ENCODE measurements at regions not wholly inside any gene's neighbourhood (a gene's known extent, or its start where the extent isn't known, plus 50 kb on each side); places are given as distances from the start of the nearest gene placed in this dataset.

GRCh38 chr3:117160176-117160575 is 450.6 kb downstream of the TUSC7 start:
- no peak overlapping the region for H3K4me3 ChIP-seq (ENCODE audit: low read depth, low read length)
- no peak for TF ChIP-seq CTCF (conservative IDR thresholded peaks at IDR 0.05; ENCODE audit: low read depth, low read length)
- DNase-seq (ENCODE audit: low read depth) = no peak

- no peak for TF ChIP-seq CTCF (conservative IDR thresholded peaks at IDR 0.05; ENCODE audit: low read depth, low read length)
- no peak overlapping the region for H3K4me3 ChIP-seq (ENCODE audit: low read depth, low read length)
- no peak for DNase-seq (ENCODE audit: low read depth)
Observed at GRCh38 chr3:117161816-117162215, 452.2 kb downstream of the TUSC7 start.

GRCh38 chr3:117165176-117165575 is 455.6 kb downstream of the TUSC7 start:
- no peak for DNase-seq (ENCODE audit: low read depth)
- no peak overlapping the region for H3K4me3 ChIP-seq (ENCODE audit: low read depth, low read length)
- no peak for TF ChIP-seq CTCF (conservative IDR thresholded peaks at IDR 0.05; ENCODE audit: low read depth, low read length)

GRCh38 chr3:117165601-117166051 is 456.0 kb downstream of the TUSC7 start:
- no peak for DNase-seq (ENCODE audit: low read depth)
- TF ChIP-seq CTCF (conservative IDR thresholded peaks at IDR 0.05; ENCODE audit: low read depth, low read length) = no peak
- H3K4me3 ChIP-seq (ENCODE audit: low read depth, low read length) = no peak overlapping the region

GRCh38 chr3:117168896-117169295 is 459.3 kb downstream of the TUSC7 start:
- no peak for DNase-seq (ENCODE audit: low read depth)
- no peak for TF ChIP-seq CTCF (conservative IDR thresholded peaks at IDR 0.05; ENCODE audit: low read depth, low read length)
- no peak overlapping the region for H3K4me3 ChIP-seq (ENCODE audit: low read depth, low read length)

GRCh38 chr3:117170094-117170493 is 460.5 kb downstream of the TUSC7 start:
- H3K4me3 ChIP-seq (ENCODE audit: low read depth, low read length) = no peak overlapping the region
- TF ChIP-seq CTCF (conservative IDR thresholded peaks at IDR 0.05; ENCODE audit: low read depth, low read length) = no peak
- DNase-seq (ENCODE audit: low read depth) = no peak

GRCh38 chr3:117171124-117171523 is 461.5 kb downstream of the TUSC7 start:
- DNase-seq (ENCODE audit: low read depth) = no peak
- no peak overlapping the region for H3K4me3 ChIP-seq (ENCODE audit: low read depth, low read length)
- no peak for TF ChIP-seq CTCF (conservative IDR thresholded peaks at IDR 0.05; ENCODE audit: low read depth, low read length)

All from epithelial cell of proximal tubule (primary cell).